ENCODE measurements at regions not wholly inside any gene's neighbourhood (a gene's known extent, or its start where the extent isn't known, plus 50 kb on each side); places are given as distances from the start of the nearest gene placed in this dataset.
A peak's percentile ranks its signal among the peaks of the same experiment; 100 is the strongest.

DNA sequence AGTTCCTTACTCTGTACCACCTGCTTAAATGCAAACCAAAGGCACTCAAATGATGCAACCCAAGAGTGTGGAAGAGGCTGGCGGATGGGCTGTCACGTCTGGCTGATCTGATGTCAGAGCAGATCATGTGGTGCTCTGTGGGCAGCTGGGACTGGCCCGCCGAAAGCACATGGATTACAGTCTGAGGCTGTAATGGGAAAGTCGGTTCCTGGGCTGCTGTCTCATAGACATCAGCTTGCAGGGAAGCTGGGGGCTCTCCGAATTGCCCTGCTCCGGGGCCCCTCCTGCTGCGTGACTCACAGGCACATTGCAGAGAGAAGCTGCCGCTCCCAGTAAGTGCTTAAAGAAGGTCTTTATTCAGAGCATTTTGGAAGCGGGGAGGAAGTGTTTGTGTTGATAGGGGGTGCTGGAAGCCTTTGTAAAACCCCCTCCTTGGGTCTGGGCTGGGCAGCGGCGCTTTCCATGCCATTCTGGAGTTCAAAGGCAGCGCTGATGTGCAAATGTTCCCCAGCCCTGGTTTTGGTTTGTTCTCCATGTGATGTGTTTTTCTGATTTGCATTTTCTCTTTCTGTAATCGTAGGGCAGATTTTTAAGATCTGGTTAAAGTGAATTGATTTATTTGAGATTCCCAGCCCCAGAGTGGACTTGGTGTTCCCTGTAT is 181.1 kb downstream of the LARP7 start:
- Histone ChIP-seq H3K9me3 (replicated peaks; ENCODE audit: control insufficient read depth, insufficient read depth, low read depth, low read length) (no peaks in the 10 kb centered on the region), H2AFZ (ENCODE audit: low read depth, low read length) (no peak overlapping the region), H3K9me1 (ENCODE audit: control insufficient read depth, insufficient read depth, low read length) (no peaks in the 10 kb centered on the region), H3K79me2 (ENCODE audit: control insufficient read depth, insufficient read depth, low read length) (no peaks in the 10 kb centered on the region), H3K4me1 (replicated peaks in 1 of 2; ENCODE audit: control insufficient read depth in 2 of 2, insufficient read depth in 2 of 2, low read length in 2 of 2) (no peaks in the 10 kb centered on the region), H3K9ac (ENCODE audit: insufficient read depth in 1 of 2, low read depth in 2 of 2, low read length in 2 of 2) (no peak overlapping the region), H3K36me3 (ENCODE audit: control insufficient read depth, insufficient read depth, low read length) (no peaks in the 10 kb centered on the region), H3K4me2 (ENCODE audit: insufficient read depth, low read length) (peak overlapping the region; percentile 26; the same call in 1 of the 2 replicates), H4K20me1 (replicated peaks; ENCODE audit: control insufficient read depth, insufficient read depth, low read length) (no peaks in the 10 kb centered on the region), H3K4me3 (no peak overlapping the region), H3K27ac (ENCODE audit: extremely low read depth, low read depth, low read length) (no peak overlapping the region), H3K27me3 (ENCODE audit: control insufficient read depth in 2 of 2, insufficient read depth in 2 of 2, low read length in 2 of 2) (peaks cover 0 to 5% of the 10 kb centered on the region in 2 experiments; a peak in 1 of 5 replicates)
- CTCF ChIA-PET (ENCODE audit: low intra/inter-chr PET ratio) = no interaction called here
- POLR2A ChIA-PET = interaction anchor here (1.2 kb wide), 1 partner anchor 78 kb away, joined by 3 read pairs; no protein-coding TSS in a partner anchor
- BruUV-seq (replicated peaks) = no TSS peak
- in situ Hi-C loops (cut with MboI) = no loop called here
- no peak for FAIRE-seq
- WGBS (ENCODE audit: insufficient coverage, low coverage, missing lambda C conversion rate) = 0% methylated on average over 14 of the region's 14 CpGs
- intact Hi-C loops (cut with micrococcal nuclease) = no loop called here
- ATAC-seq = peak; percentile 84
- DNase-seq (ENCODE audit: extremely low read depth in 1 of 4, low spot score in 3 of 4) = peak in 2 of 4 experiments; percentile 7 to 9
- TF ChIP-seq, protein P1, sequence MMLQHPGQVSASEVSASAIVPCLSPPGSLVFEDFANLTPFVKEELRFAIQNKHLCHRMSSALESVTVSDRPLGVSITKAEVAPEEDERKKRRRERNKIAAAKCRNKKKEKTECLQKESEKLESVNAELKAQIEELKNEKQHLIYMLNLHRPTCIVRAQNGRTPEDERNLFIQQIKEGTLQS (IDR thresholded peaks at IDR 0.05) = peak; percentile 71
- TF ChIP-seq, protein P1 (CRISPR knock-in tag; conservative IDR thresholded peaks at IDR 0.05) = no peak
- TF ChIP-seq ZNF282 (CRISPR knock-in tag; IDR thresholded peaks at IDR 0.05) (no peak), GATAD2B (IDR thresholded peaks at IDR 0.05; ENCODE audit: borderline replicate concordance) (no peak), SIN3B (IDR thresholded peaks at IDR 0.05; ENCODE audit: low read depth) (no peak), EP400 (IDR thresholded peaks at IDR 0.05) (0 out of 2 replicates have a peak, but pooled peaks have one; percentile 18), L3MBTL2 (IDR thresholded peaks at IDR 0.05) (peak; percentile 54; the same call in 1 of the 2 replicates), CEBPG (CRISPR knock-in tag; IDR thresholded peaks at IDR 0.05) (no peak), CEBPG (tag; conservative IDR thresholded peaks at IDR 0.05 in 1 of 2, IDR thresholded peaks at IDR 0.05 in 1 of 2) (peak; percentile 71 to 81; a peak in 3 of 4 replicates), CHD1 (IDR thresholded peaks at IDR 0.05; ENCODE audit: low read length) (no peak), ZNF224 (CRISPR knock-in tag; IDR thresholded peaks at IDR 0.05) (no peak), DACH1 (IDR thresholded peaks at IDR 0.05; ENCODE audit: partially characterized antibody) (no peak), RAD51 (IDR thresholded peaks at IDR 0.05; ENCODE audit: borderline replicate concordance, low read depth) (0 out of 2 replicates have a peak, but pooled peaks have one; percentile 26), KLF16 (IDR thresholded peaks at IDR 0.05) (no peak)
- TF ChIP-seq, protein P2, sequence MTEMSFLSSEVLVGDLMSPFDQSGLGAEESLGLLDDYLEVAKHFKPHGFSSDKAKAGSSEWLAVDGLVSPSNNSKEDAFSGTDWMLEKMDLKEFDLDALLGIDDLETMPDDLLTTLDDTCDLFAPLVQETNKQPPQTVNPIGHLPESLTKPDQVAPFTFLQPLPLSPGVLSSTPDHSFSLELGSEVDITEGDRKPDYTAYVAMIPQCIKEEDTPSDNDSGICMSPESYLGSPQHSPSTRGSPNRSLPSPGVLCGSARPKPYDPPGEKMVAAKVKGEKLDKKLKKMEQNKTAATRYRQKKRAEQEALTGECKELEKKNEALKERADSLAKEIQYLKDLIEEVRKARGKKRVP (CRISPR knock-in tag; IDR thresholded peaks at IDR 0.05) = 0 out of 2 replicates have a peak, but pooled peaks have one; percentile 10
- TF ChIP-seq, protein P3, sequence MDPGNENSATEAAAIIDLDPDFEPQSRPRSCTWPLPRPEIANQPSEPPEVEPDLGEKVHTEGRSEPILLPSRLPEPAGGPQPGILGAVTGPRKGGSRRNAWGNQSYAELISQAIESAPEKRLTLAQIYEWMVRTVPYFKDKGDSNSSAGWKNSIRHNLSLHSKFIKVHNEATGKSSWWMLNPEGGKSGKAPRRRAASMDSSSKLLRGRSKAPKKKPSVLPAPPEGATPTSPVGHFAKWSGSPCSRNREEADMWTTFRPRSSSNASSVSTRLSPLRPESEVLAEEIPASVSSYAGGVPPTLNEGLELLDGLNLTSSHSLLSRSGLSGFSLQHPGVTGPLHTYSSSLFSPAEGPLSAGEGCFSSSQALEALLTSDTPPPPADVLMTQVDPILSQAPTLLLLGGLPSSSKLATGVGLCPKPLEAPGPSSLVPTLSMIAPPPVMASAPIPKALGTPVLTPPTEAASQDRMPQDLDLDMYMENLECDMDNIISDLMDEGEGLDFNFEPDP (CRISPR knock-in tag; IDR thresholded peaks at IDR 0.05) = no peak
- TF ChIP-seq, protein P4, sequence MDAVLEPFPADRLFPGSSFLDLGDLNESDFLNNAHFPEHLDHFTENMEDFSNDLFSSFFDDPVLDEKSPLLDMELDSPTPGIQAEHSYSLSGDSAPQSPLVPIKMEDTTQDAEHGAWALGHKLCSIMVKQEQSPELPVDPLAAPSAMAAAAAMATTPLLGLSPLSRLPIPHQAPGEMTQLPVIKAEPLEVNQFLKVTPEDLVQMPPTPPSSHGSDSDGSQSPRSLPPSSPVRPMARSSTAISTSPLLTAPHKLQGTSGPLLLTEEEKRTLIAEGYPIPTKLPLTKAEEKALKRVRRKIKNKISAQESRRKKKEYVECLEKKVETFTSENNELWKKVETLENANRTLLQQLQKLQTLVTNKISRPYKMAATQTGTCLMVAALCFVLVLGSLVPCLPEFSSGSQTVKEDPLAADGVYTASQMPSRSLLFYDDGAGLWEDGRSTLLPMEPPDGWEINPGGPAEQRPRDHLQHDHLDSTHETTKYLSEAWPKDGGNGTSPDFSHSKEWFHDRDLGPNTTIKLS (IDR thresholded peaks at IDR 0.05; ENCODE audit: borderline replicate concordance, low read depth) = no peak
- TF ChIP-seq, protein P5, sequence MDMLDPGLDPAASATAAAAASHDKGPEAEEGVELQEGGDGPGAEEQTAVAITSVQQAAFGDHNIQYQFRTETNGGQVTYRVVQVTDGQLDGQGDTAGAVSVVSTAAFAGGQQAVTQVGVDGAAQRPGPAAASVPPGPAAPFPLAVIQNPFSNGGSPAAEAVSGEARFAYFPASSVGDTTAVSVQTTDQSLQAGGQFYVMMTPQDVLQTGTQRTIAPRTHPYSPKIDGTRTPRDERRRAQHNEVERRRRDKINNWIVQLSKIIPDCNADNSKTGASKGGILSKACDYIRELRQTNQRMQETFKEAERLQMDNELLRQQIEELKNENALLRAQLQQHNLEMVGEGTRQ (CRISPR knock-in tag; IDR thresholded peaks at IDR 0.05) = peak; percentile 49
